Activated T-helper 2 cell treated with anti-CD3 and anti-CD28 coated beads, Interferon-gamma antibody, Interleukin-2, Interleukin-4, amounts not matched to agents 10 μg/mL and 5 μg/mL and 100 μg/mL, durations not matched to agents 14 hours and 24 hours and 36 hours (primary cell): ENCODE measurements at regions not wholly inside any gene's neighbourhood (a gene's known extent, or its start where the extent isn't known, plus 50 kb on each side); places are given as distances from the start of the nearest gene placed in this dataset.
"Not testable (repeated sequence)": the region's sequence is repeated elsewhere in the genome, so short reads cannot be mapped to it uniquely, and the experiment has no call there.

ENCODE experiments used
- DNase-seq: peaks from one replicate; pipeline ENCODE4 v3.0.0; 2021; ENCODE audit warnings: low spot score
- H3K27ac Mint-ChIP-seq: one replicate; pipeline ENCODE4 v1.8.0; 2021; ENCODE audit warnings: mixed read lengths
- H3K27me3 Mint-ChIP-seq: one replicate; pipeline ENCODE4 v1.8.0; 2021; ENCODE audit warnings: low read depth, mixed read lengths
- H3K36me3 Mint-ChIP-seq: one replicate; pipeline ENCODE4 v1.8.0; 2021; ENCODE audit warnings: low read depth, mixed read lengths
- H3K4me1 Mint-ChIP-seq: one replicate; pipeline ENCODE4 v1.8.0; 2021; ENCODE audit warnings: low read depth, mixed read lengths
- H3K4me3 Mint-ChIP-seq: one replicate; pipeline ENCODE4 v1.8.0; 2021; ENCODE audit warnings: low read depth, mild to moderate bottlenecking, moderate library complexity, mixed read lengths
- H3K9me3 Mint-ChIP-seq: one replicate; pipeline ENCODE4 v1.8.0; 2021; ENCODE audit warnings: mixed read lengths
- intact Hi-C: fragments of 100-400 bp; cut with micrococcal nuclease; formaldehyde crosslinking; loops from one replicate; pipeline ENCODE4 v1.15.1; 2023

- H3K36me3 Mint-ChIP-seq, H3K4me3 Mint-ChIP-seq, intact Hi-C loops, H3K4me1 Mint-ChIP-seq, H3K27ac Mint-ChIP-seq, H3K9me3 Mint-ChIP-seq, H3K27me3 Mint-ChIP-seq, DNase-seq: not testable (repeated sequence)
These were observed 123.3 kb upstream of the ZSCAN2 start for GRCh38 chr15:84477550-84477949.

GRCh38 chr15:84480174-84480681 lies 120.6 kb upstream of the ZSCAN2 start:
- H3K27me3 Mint-ChIP-seq, intact Hi-C loops, H3K4me1 Mint-ChIP-seq, DNase-seq, H3K9me3 Mint-ChIP-seq, H3K4me3 Mint-ChIP-seq, H3K27ac Mint-ChIP-seq, H3K36me3 Mint-ChIP-seq: not testable (repeated sequence)

- H3K4me3 Mint-ChIP-seq, H3K27ac Mint-ChIP-seq, intact Hi-C loops, H3K4me1 Mint-ChIP-seq, H3K9me3 Mint-ChIP-seq, H3K36me3 Mint-ChIP-seq, DNase-seq, H3K27me3 Mint-ChIP-seq: not testable (repeated sequence)
These were observed 117.0 kb upstream of the ZSCAN2 start for GRCh38 chr15:84483859-84484258.

- H3K27me3 Mint-ChIP-seq, H3K27ac Mint-ChIP-seq, H3K4me1 Mint-ChIP-seq, H3K9me3 Mint-ChIP-seq, DNase-seq, H3K36me3 Mint-ChIP-seq, intact Hi-C loops, H3K4me3 Mint-ChIP-seq: not testable (repeated sequence)
These were observed 100.5 kb upstream of the ZSCAN2 start for GRCh38 chr15:84500165-84500889.

GRCh38 chr15:84503101-84503500 lies 97.7 kb upstream of the ZSCAN2 start:
- H3K9me3 Mint-ChIP-seq, H3K4me1 Mint-ChIP-seq: not testable (repeated sequence)

GRCh38 chr15:84505552-84505951 lies 95.3 kb upstream of the ZSCAN2 start:
- H3K27me3 Mint-ChIP-seq, H3K4me3 Mint-ChIP-seq, H3K36me3 Mint-ChIP-seq, DNase-seq, H3K27ac Mint-ChIP-seq, intact Hi-C loops, H3K9me3 Mint-ChIP-seq, H3K4me1 Mint-ChIP-seq: not testable (repeated sequence)

More at GRCh38 chr15:84503101-84503500, 97.7 kb upstream of the ZSCAN2 start:
- H3K4me3 Mint-ChIP-seq, DNase-seq, intact Hi-C loops, H3K27me3 Mint-ChIP-seq, H3K27ac Mint-ChIP-seq, H3K36me3 Mint-ChIP-seq: not testable (repeated sequence)

- H3K9me3 Mint-ChIP-seq, H3K27me3 Mint-ChIP-seq, H3K4me3 Mint-ChIP-seq, intact Hi-C loops, H3K36me3 Mint-ChIP-seq, DNase-seq, H3K4me1 Mint-ChIP-seq, H3K27ac Mint-ChIP-seq: not testable (repeated sequence)
These were observed 88.5 kb upstream of the ZSCAN2 start for GRCh38 chr15:84512324-84512723.

GRCh38 chr15:84516773-84517172 lies 84.0 kb upstream of the ZSCAN2 start:
- H3K36me3 Mint-ChIP-seq, H3K27me3 Mint-ChIP-seq, H3K9me3 Mint-ChIP-seq, H3K4me3 Mint-ChIP-seq, intact Hi-C loops, H3K27ac Mint-ChIP-seq, H3K4me1 Mint-ChIP-seq, DNase-seq: not testable (repeated sequence)

- H3K9me3 Mint-ChIP-seq, H3K27me3 Mint-ChIP-seq, intact Hi-C loops, H3K36me3 Mint-ChIP-seq, DNase-seq, H3K4me1 Mint-ChIP-seq, H3K4me3 Mint-ChIP-seq: not testable (repeated sequence)
- H3K27ac Mint-ChIP-seq, result peak overlapping the region; percentile 76
These were observed 75.1 kb upstream of the ZSCAN2 start for GRCh38 chr15:84525491-84526344.

- H3K36me3 Mint-ChIP-seq, H3K27me3 Mint-ChIP-seq, H3K4me3 Mint-ChIP-seq, H3K27ac Mint-ChIP-seq, DNase-seq, H3K9me3 Mint-ChIP-seq, intact Hi-C loops: not testable (repeated sequence)
- peaks cover 31% of the 10 kb centered on the region for H3K4me1 Mint-ChIP-seq
These were observed 70.1 kb upstream of the ZSCAN2 start for GRCh38 chr15:84530751-84531150.

GRCh38 chr15:84531223-84531622 lies 69.6 kb upstream of the ZSCAN2 start:
- H3K27ac Mint-ChIP-seq, intact Hi-C loops, H3K36me3 Mint-ChIP-seq, DNase-seq, H3K9me3 Mint-ChIP-seq, H3K4me3 Mint-ChIP-seq, H3K27me3 Mint-ChIP-seq: not testable (repeated sequence)
- H3K4me1 Mint-ChIP-seq, result peaks cover 34% of the 10 kb centered on the region

GRCh38 chr15:84531709-84532367 lies 69.0 kb upstream of the ZSCAN2 start:
- DNase-seq, H3K4me3 Mint-ChIP-seq, H3K9me3 Mint-ChIP-seq, intact Hi-C loops, H3K27ac Mint-ChIP-seq, H3K36me3 Mint-ChIP-seq, H3K27me3 Mint-ChIP-seq: not testable (repeated sequence)
- H3K4me1 Mint-ChIP-seq, result peaks cover 34% of the 10 kb centered on the region

- H3K4me3 Mint-ChIP-seq, H3K27ac Mint-ChIP-seq: not testable (repeated sequence)
- peaks cover 33% of the 10 kb centered on the region for H3K4me1 Mint-ChIP-seq
These were observed 67.1 kb upstream of the ZSCAN2 start for GRCh38 chr15:84533705-84534104.

More at GRCh38 chr15:84533705-84534104, 67.1 kb upstream of the ZSCAN2 start:
- H3K36me3 Mint-ChIP-seq, result peaks cover 20% of the 10 kb centered on the region
- H3K9me3 Mint-ChIP-seq, H3K27me3 Mint-ChIP-seq, intact Hi-C loops, DNase-seq: not testable (repeated sequence)
